Suprapubic skin (tissue), 4 donors: ENCODE measurements at regions not wholly inside any gene's neighbourhood (a gene's known extent, or its start where the extent isn't known, plus 50 kb on each side); places are given as distances from the start of the nearest gene placed in this dataset.

ENCODE experiments used
- DNase-seq, 2 donors: peaks; one replicate each; pipeline ENCODE4 v3.0.0-alpha.2; 2019; ENCODE audit warnings: low spot score in 2 of 2
- H3K27ac ChIP-seq: fragments of 200-600 bp; sonication (generic); one replicate; pipeline ENCODE4 v1.5.1; 2019
- H3K27me3 ChIP-seq: fragments of 200-600 bp; sonication (generic); one replicate; pipeline ENCODE4 v1.5.1; 2019
- H3K36me3 ChIP-seq: fragments of 200-600 bp; sonication (generic); one replicate; pipeline ENCODE4 v1.5.1; 2019
- H3K4me1 ChIP-seq: fragments of 200-600 bp; sonication (generic); one replicate; pipeline ENCODE4 v1.5.1; 2019
- H3K4me3 ChIP-seq: fragments of 200-600 bp; sonication (generic); one replicate; pipeline ENCODE4 v1.5.1; 2019; ENCODE audit warnings: mild to moderate bottlenecking
- H3K9me3 ChIP-seq: fragments of 200-600 bp; sonication (generic); one replicate; pipeline ENCODE4 v1.5.1; 2019
- EP300 ChIP-seq: sonication (generic); formaldehyde crosslinking; IDR thresholded peaks from one replicate; pipeline ENCODE4 v1.6.1; 2017; ENCODE audit warnings: antibody characterized with exemption
- POLR2A ChIP-seq, 2 donors: fragments of 450-650 bp; IDR thresholded peaks; one replicate each; pipeline ENCODE4 v1.6.1; 2017; ENCODE audit warnings: antibody characterized with exemption in 2 of 2, mild to moderate bottlenecking in 2 of 2, moderate library complexity in 2 of 2
- POLR2AphosphoS5 ChIP-seq, 3 donors: sonication (generic); formaldehyde crosslinking; IDR thresholded peaks; one replicate each; pipeline ENCODE4 v1.6.1; 2017; ENCODE audit warnings: antibody characterized with exemption in 3 of 3
- WGBS: methylation state at CpG from one replicate; pipeline ENCODE4 v1.1.5; 2018; 5-methylcytosine and 5-hydroxymethylcytosine counted together
- TF ChIP-seq, protein P1 (sequence below), 2 donors: fragments of 200-600 bp in 1 of 2; fragments of 450-650 bp in 1 of 2; sonication (generic) in 1 of 2; IDR thresholded peaks; one replicate each; pipeline ENCODE4 v1.5.1; 2016 to 2019; ENCODE audit warnings: antibody characterized with exemption in 2 of 2, mild to moderate bottlenecking in 1 of 2, moderate library complexity in 1 of 2

- WGBS, result 44% methylated on average over 3 of the region's 3 CpGs
- no peak overlapping the region for H3K4me3 ChIP-seq
- H3K4me1 ChIP-seq, result no peaks in the 10 kb centered on the region
- H3K36me3 ChIP-seq, result no peaks in the 10 kb centered on the region
- no peaks in the 10 kb centered on the region for H3K27me3 ChIP-seq
- H3K27ac ChIP-seq, result no peak overlapping the region
- no peak for DNase-seq
- H3K9me3 ChIP-seq, result no peaks in the 10 kb centered on the region
- TF ChIP-seq POLR2A (IDR thresholded peaks at IDR 0.05) (no peak), EP300 (no peak), POLR2AphosphoS5 (IDR thresholded peaks at IDR 0.05) (no peak)
- TF ChIP-seq, protein P1, sequence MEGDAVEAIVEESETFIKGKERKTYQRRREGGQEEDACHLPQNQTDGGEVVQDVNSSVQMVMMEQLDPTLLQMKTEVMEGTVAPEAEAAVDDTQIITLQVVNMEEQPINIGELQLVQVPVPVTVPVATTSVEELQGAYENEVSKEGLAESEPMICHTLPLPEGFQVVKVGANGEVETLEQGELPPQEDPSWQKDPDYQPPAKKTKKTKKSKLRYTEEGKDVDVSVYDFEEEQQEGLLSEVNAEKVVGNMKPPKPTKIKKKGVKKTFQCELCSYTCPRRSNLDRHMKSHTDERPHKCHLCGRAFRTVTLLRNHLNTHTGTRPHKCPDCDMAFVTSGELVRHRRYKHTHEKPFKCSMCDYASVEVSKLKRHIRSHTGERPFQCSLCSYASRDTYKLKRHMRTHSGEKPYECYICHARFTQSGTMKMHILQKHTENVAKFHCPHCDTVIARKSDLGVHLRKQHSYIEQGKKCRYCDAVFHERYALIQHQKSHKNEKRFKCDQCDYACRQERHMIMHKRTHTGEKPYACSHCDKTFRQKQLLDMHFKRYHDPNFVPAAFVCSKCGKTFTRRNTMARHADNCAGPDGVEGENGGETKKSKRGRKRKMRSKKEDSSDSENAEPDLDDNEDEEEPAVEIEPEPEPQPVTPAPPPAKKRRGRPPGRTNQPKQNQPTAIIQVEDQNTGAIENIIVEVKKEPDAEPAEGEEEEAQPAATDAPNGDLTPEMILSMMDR (IDR thresholded peaks at IDR 0.05), result no peak
These were observed 80.7 kb upstream of the NETO1 start for GRCh38 chr18:72948439-72948838.

DNA sequence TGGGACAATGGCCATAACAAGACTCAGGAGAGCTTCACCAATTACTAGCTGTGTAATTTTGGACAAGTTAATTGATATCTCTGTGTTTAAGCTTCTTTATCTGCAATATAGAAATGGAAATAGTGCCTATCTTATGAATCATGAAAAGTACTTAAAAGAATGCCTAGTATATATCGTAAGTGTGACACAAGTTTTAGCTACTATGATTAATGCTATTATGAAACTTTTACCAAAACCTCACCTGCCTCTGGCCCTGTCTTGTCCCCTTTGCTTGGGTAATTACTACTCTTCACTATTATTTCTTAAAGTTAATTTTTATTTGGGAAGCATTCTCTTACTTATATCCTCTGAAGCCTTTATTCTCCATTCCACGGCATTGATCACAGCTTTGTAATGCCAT, 75.0 kb upstream of the NETO1 start:
- no peaks in the 10 kb centered on the region for H3K27me3 ChIP-seq
- TF ChIP-seq POLR2A (IDR thresholded peaks at IDR 0.05) (no peak), POLR2AphosphoS5 (IDR thresholded peaks at IDR 0.05) (no peak), EP300 (no peak)
- TF ChIP-seq, protein P1 (IDR thresholded peaks at IDR 0.05), result no peak
- H3K4me1 ChIP-seq, result no peaks in the 10 kb centered on the region
- H3K36me3 ChIP-seq, result no peaks in the 10 kb centered on the region
- DNase-seq, result no peak
- H3K9me3 ChIP-seq, result no peaks in the 10 kb centered on the region
- H3K4me3 ChIP-seq, result no peak overlapping the region
- H3K27ac ChIP-seq, result no peak overlapping the region
- WGBS, result 83% methylated on average over 2 of the region's 2 CpGs

DNA sequence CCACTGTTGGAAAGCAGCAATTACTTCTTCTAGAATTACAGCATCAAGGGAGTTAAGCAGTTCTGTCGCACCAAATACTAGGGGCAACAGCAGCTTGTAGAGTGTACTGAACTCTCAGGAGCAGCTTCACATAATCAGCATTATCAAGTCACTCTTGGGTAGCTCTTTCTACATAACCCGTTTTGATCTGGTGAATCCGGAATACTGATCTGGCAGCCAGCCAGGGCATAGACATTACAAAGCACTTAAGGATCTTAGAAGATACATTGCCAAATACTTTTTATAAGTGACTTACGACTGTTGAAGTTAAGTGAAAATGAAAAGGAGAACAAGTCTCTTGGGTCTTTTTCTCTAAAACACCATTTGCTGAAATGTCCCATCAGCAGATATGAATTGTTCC, 73.2 kb upstream of the NETO1 start:
- no peak for DNase-seq
- Histone ChIP-seq H3K27me3 (no peaks in the 10 kb centered on the region), H3K27ac (no peak overlapping the region), H3K4me3 (no peak overlapping the region), H3K9me3 (no peaks in the 10 kb centered on the region), H3K4me1 (no peaks in the 10 kb centered on the region), H3K36me3 (no peaks in the 10 kb centered on the region)
- no peak for TF ChIP-seq EP300
- no peak for TF ChIP-seq POLR2AphosphoS5 (IDR thresholded peaks at IDR 0.05)
- 30% methylated on average over 4 of the region's 4 CpGs for WGBS

DNA sequence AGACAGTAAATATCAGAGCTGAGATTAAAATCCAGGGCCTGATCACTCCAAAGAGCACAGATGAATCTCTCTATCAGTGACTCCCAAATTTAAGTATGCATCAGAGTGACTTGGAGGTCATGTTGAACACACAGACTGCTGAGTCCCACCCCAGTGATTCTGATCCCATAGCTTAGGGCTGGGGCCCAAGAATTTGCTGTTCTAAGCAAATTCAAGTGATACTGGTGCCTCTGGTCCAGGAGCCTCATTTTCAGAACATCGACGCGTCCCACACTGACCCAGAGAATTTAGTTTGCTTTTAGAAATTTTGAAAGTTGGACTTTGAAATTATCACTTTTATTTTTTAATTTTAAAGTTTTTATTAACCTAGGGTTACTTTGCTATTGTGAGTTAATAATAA, 72.7 kb upstream of the NETO1 start:
- H3K9me3 ChIP-seq, result no peaks in the 10 kb centered on the region
- 92% methylated on average over 3 of the region's 3 CpGs for WGBS
- no peak for TF ChIP-seq POLR2A (IDR thresholded peaks at IDR 0.05)
- TF ChIP-seq, protein P1 (IDR thresholded peaks at IDR 0.05), result no peak
- TF ChIP-seq POLR2AphosphoS5 (IDR thresholded peaks at IDR 0.05), result no peak
- TF ChIP-seq EP300, result no peak

DNA sequence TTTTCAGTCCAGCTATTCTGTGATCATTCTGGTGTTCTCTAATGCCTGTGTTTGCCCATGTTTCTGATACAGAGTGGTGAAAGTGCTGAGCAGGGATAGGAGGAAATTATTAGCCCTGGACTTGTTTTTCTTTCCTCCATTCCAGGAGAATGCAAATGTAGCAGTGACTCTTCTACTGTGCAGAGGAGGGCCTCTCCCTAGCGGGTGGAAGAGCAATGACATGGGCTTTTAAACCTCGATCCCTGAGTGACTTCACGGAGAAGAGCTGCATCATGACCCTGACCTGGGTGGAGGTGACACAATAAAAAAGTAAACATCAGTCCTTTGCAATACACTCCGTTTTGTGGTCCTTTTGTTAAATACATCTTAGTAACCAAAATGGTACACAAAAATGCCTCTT, 68.0 kb upstream of the NETO1 start:
- H3K9me3 ChIP-seq, result no peaks in the 10 kb centered on the region

More for the DNA sequence above, 72.7 kb upstream of the NETO1 start:
- Histone ChIP-seq H3K27me3 (no peaks in the 10 kb centered on the region), H3K4me1 (no peaks in the 10 kb centered on the region), H3K4me3 (no peak overlapping the region), H3K27ac (no peak overlapping the region), H3K36me3 (no peaks in the 10 kb centered on the region)
- no peak for DNase-seq

More for the DNA sequence above, 68.0 kb upstream of the NETO1 start:
- H3K36me3 ChIP-seq, result no peaks in the 10 kb centered on the region
- H3K27me3 ChIP-seq, result no peaks in the 10 kb centered on the region
- TF ChIP-seq EP300 (no peak), POLR2A (IDR thresholded peaks at IDR 0.05) (no peak), POLR2AphosphoS5 (IDR thresholded peaks at IDR 0.05) (no peak)
- TF ChIP-seq, protein P1 (IDR thresholded peaks at IDR 0.05), result no peak
- WGBS, result 80% methylated on average over 4 of the region's 4 CpGs
- H3K4me3 ChIP-seq, result no peak overlapping the region
- H3K27ac ChIP-seq, result no peak overlapping the region
- H3K4me1 ChIP-seq, result no peaks in the 10 kb centered on the region
- no peak for DNase-seq
